DMS153 treated with DMSO at 0.1 percent for 48 hours (cell line): ENCODE measurements at regions not wholly inside any gene's neighbourhood (a gene's known extent, or its start where the extent isn't known, plus 50 kb on each side); places are given as distances from the start of the nearest gene placed in this dataset.

Experiments used
- DNase-seq: peaks from one replicate; lab custom pipeline; 2025; ENCODE audit not compliant: unreplicated experiment; lab: John Stamatoyannopoulos, UW

DNA sequence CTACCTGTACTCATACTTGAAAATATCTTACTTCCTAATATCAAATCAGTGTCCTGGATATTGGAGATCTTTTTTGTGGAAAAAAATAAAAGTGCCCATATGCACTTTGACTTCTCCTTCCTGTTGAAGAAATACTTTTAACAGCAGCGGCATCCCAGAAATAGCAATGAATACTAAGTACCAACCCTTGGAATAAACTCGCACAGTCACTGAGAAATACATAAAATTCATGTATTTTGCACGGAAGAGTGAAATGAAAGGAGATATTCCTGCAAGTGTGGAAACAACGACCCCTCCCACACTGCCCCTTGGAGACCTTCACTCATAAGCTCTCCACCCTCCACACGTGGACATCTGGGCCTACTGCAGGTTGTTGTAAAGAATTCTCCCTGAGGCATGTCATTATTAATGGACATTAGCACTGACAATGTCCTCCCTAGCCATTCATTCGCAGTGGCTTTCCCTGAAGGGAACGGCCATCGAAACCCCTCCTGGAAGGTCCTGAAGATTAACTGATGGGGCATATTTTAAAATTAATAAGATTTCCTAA, 407.6 kb upstream of the PFKP start:
- DNase-seq = no peak

DNA sequence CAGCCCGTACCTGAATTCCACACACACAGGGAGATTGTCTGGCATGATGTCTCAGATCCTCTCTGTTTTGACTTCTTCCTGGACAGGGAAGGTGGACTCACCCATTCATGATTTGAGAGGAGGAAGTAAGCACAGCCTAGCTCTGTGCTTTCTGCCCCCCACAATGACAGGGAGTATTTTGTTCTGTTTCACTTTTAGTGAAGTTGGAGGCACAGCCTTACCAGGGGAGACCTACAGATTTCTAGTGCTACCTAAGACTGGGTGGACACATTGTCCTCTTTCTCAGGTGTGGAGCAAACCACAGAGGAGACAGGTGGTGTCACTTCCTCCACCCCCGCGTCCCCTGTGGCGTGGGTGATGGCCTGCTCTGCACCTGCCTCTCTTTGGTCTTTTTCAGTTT, 408.6 kb upstream of the PFKP start:
- DNase-seq = no peak

DNA sequence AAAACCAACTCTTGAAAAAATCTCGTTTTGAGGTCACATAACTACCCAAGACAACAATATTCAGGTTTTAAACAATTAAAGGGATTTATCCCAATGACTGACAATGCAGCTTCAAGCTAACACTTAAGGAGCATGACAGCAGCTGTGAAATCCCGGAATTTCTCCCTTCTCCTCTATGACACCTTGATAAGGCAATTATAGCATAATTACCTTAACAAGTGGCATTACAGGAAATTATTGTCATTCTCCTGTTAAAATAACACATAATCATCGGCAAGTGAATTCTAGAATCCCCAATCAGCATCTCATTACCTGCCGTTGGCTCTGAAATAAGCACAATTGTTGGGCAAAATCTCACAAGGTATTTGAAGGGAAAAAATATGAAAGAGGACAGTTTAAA, 417.0 kb upstream of the PFKP start:
- DNase-seq = no peak

DNA sequence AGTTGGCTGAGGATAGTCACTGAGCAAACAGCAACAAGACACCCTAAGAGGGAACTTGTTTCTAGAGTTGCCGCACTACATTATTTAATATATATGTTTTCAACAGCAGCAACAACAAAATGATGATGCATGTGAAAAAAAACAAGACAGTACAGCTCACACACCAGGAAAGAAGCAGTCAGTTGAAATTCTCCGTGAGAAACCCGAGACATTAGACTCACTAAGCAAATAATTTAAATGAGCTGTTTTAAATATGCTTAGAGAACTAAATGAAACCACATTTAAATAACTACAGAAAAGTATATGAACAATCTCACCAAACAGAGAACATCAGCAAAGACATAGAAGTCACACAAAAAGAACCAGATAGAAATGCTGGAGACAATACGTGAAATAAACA, 426.3 kb upstream of the PFKP start:
- no peak for DNase-seq

DNA sequence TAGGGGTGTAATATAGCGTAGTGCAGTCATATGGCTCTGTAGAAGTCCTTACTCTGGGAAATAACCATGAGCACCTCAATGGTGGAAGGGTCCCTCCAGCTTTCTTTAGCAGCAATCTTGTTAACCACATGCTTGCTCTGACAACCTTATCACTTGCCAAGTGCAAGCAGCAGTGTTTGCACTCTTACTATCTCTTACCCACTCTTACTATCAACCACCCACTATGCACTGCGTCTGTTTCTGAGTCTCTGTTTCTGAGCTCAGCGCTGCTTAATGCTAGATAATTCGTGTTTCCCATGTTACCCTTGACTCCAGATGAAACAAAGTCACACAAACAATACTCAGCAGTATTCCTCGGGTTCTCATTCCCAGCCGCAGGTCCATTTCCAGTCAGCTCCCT, 433.7 kb upstream of the PFKP start:
- DNase-seq = no peak

DNA sequence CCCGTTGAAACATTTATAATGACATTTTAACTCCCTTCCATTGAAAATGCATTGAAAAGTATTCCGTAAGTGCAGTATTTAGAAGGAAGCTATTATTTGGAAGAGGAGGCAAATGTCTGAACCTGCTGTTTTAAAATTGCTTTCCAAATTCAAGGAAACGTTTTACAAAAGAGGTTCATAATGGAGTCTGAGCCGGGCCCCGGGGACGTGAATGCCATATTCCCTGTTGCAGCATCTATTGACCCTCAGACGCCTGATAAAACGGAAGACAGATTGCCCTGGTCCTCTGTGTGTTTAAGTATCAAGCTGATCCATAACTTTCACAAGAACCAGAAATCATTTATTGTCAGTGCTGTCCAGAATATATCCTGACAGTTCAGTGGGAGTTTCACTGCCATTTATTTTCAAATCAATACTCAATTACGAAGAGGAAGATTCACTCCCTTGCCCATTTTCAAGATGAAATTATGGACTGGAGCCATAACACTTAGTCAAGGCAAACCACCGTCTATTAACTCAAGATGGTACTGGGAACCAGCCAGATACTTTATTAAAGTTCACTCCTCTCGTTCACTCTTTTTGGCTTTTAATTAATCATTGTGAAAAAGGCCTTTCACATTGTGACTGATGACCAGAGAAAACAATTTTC, 435.7 kb upstream of the PFKP start:
- DNase-seq = no peak

DNA sequence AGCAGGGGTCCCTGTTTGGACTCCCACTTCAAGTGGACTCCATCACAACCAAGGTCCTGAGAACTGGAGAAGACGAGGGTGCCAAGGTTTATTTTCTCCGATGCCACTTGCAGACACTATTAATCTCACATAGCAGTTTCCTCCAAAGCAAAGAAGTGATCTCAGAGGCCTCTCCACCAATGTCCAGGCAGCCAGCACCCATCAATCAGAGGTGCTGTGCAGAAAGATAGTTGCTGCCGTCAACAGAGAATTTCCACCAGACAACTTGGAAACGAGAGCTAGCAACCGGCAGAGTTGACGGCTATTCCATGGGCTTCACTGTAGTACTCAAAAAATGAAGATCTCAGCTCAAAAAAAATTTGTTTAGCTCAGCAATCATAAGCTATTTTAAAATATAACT, 438.6 kb upstream of the PFKP start:
- no peak for DNase-seq

DNA sequence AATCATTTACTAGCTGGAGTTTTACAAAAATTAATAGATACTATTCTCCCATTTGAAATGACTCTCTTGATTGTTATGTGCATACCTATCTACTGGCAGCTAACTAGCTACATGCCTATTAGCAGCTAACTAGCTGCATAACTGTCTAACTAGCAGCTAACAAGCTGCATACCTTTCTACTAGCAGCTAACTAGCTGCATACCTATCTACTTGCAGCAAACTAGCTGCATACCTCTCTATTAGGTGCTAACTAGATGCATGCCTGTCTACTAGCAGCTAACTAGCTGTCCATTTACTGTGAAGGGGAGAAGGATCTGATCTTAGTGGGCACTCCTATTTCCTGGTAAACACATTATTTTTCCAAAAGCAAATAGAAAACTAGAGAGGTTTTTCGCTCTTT, 439.4 kb upstream of the PFKP start:
- DNase-seq = no peak

DNA sequence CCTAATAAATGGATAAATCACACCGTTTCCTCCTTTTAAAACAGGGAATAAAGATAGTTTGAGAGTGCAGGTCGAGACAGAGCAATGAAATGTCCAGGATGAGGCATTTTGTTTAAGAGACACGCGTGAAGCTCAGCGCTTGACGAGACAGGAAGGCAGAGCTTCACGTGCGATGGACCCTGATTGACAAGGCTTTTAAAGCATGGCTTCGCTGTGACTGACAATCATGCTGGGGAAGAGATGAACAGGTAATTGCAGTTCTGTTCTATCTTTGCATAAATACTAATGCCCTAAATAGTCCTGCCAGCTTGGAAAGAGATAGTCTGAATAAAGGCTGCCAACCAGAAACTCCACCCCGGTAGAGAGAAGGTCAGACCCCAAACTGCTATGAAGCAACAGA, 442.3 kb upstream of the PFKP start:
- no peak for DNase-seq

DNA sequence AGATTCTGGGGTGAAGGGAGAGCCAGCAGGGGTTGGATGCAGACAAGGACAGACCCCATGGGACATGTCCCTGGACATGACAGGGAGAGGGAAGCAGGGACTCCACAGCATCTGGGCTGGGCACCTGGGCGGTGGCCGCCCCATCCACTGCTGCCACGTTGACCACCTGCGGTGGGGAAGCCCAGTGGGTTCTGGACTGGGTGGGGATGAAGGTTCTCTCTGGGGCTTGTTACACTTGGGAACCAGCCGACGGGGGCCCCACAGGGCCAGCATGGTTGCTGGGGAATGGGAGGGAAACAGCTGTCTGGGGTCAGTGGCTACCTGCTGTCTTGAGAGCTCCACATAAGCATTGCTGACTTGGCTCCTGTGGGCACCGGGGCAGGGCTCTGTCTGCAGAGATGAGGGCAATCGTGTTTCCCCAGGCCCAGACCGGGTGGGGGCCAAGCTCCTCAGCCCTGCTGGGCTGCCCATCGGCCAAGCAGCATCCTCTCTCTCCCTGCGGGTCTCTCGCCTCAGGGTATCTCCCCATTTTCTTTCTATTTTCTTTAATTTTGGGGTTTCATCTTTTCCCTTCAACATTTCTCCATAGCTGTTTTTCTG, 443.6 kb upstream of the PFKP start:
- DNase-seq = no peak

DNA sequence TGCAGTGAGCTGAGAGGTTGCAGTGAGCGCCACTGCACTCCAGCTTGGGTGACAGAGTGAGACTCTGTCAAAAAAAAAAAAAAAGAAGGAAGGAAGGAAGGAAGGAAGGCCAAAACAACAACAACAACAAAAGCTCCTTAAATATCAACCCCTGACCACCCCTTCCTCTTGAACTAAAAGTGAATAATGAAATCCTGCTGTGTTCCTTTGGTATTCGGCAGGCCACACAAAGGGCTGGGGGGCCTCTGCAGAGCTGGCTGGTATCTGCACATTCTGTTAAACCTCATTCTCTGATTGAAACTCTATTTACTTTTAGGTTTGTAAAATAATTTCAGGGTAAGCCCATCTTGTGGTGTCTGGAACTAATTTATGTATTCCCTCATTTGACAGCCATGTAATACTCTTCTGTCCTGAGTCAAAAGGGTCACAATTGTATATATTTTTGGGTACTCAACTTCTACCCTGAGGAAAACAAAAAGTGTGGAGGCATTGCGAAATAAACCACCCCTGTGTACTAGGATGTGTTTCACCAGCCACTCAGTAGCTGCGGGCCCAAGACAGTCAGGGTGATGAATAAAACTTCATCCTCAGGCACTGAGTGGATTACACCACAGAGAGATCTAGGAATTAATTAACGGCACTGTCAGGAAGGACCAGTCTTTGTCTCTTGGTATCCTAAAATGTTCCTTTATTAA, 446.4 kb upstream of the PFKP start:
- no peak for DNase-seq

DNA sequence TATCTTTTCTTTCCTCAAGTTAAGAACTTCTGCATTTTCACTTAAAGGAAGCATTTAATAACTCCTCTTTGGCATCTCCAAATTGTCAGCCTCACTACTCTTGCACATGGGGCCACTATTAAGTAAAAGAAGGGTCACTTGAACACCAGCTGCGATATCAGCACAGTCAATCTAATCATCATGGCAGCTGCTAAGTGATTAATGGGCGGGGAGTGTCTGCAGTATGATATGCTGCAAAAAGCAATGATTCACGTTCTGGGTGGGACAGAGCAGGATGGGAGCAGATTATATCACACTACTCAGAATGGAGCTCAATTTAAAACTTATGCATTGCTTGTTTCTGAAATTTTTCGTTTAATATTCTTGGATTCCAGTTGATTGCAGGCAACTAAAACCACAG, 447.4 kb upstream of the PFKP start:
- DNase-seq = no peak

DNA sequence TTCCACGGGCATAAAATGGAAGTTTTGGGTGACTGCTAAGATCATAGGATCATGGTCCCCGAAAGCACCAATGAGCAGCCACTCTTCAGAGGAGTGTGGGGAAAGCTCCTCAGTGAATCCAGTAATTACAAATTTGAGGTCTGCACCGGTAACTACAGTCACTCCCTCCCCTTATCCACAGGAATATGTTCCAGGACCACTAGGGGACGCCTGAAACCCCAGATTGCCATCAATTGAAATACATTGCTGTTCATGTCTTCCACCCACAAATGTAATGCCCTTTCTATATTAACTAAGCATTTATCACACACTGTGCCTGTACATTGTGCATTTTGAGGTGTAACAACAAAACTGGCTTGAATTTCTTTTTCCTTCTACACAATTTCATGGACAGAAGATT, 447.9 kb upstream of the PFKP start:
- DNase-seq = peak; percentile 43

DNA sequence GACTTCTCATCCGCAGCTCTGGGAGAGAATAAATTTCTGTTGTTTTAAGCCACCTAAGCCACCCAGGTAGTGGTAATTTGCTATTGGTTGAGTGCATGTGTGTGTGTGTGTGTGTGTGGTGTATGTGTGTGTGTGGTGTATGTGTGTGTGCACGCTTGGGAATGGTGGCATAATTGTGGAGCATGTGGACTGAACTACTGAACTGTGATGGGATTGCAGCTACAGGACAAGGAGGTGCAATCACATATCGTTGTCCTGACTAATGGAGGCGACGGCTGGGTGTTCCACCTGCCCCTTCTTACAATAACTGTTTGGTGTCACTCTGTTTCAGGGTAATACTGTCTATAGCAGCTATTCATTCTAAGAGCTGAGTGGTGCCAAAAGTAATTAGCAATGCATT, 448.7 kb upstream of the PFKP start:
- peak; percentile 20 for DNase-seq

DNA sequence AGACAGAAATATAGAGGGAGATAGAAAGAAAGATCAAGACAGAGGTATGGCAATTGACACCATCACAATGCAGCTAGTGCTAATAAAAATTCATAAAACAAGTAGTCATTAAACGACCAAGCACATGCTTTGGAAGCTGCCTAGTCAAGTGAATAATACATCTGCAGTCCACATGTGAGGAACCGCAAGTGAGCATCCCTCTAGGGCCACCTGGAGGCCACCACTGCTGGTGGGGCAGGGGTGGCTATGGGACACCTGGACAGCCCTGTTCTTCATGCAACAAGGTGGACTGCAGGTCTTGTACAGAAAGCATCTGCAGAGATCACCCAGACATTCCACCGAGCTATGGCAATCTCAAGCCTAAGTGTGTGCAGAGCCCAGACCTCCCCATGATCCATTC, 451.1 kb upstream of the PFKP start:
- DNase-seq = no peak

DNA sequence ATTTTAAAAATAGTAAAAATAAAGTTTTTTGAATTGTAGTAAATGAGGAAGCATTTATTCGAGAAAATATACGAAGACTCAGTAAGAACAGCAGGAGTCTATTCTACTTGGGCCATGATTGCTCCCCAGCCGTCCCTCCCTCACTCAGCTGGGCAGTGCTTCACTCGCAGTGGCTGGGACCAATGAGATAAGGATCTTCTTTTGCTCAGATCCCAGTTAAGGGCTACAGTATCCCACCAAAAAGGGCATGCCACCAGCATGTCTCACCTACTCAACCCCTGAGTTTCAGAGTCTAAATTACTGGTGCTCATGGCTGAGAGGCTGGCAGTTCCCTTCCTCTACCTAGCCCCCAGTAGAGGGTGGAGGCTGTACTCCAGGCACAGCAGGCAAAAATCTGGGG, 455.7 kb upstream of the PFKP start:
- no peak for DNase-seq

DNA sequence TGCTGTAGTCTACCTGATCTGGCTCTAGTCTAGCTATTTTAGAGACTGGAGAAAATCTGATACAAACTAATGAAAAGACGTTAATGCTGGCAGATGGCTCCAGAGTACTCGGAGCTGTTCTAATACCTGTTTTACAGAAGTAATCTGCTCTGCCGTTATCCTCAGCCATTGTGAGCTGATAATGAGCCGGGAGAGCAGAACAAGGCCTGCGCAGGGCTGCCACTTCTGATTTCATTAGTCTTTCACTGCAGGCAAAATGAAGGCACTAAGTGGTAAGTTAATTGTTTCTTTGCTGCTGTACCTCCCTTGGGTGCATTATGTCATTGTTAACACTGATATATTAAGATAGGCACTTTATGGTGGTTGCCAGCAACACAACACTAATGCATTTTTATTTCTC, 456.4 kb upstream of the PFKP start:
- no peak for DNase-seq

DNA sequence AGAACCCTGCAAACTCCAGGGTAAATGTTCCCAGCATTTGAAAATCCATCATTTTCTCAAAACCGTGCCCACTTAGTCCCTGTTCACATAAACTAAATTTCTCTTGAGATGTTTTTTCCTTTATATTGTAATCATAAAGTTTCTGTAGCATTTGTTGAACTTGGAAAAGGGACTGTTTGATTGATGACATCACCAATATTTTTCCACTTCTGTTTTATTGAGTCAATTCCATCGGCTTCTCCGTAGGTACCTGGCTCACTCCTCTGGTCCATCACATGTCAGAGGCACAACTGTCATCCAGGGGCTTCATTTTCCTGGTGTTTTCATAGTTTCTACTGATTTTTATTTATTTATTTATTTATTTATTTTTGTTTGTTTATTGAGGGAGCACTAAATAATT, 462.5 kb upstream of the PFKP start:
- no peak for DNase-seq

DNA sequence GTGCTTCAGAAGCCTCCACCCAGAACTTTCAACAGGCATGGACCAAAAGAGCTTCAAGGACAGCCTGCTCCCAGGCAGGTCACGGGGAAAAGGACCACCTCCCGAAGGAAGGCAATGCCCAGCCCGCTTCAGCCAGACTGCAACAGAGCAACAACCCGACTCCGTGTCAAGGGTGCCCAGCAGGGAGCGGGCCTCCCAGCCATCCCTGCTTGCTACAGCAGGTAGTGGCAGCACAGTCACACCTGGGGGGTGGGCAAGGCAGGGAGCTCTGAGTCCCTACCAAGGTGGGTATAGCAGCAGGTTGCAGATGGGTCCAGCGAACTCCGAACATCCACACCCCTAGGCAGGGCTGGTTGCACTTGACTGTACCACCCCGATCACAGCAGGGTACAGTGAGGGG, 467.8 kb upstream of the PFKP start:
- no peak for DNase-seq

DNA sequence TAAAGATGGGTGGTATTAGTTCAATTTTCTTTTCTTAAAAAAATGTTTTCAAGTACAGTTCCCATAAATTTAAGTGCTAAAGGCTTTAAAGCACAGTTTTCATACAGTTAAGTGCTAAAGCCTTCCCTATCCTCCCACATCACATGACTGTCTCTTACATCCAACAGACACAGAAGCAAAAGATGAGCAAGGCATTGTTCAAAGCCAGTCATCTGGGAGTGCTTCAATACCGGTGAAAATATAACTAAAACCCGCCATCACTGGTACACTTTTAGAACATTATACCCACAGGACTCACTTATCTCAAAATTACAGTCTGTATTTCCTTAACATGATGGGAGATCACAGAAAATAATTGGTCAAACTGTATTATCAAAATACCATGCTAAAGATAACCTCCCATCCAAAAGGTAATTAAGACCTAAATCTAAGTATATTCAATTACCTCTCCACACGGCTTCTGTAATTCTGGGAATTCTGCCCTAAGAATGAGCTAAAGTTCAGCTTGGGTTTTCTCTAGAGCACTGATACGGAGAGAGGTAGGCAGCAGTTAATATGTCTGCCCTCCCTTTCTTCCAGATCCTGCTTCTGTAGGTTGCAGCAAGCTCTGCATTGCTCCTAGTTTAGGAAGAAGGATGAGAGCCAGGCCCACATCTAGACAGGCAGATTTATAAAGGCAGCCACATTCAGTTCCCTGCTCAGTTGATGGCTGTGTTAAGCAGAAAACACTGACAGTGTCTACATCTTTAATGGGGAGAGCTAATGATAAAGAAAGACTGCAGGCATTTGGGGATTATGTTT, 474.8 kb upstream of the PFKP start:
- no peak for DNase-seq

DNA sequence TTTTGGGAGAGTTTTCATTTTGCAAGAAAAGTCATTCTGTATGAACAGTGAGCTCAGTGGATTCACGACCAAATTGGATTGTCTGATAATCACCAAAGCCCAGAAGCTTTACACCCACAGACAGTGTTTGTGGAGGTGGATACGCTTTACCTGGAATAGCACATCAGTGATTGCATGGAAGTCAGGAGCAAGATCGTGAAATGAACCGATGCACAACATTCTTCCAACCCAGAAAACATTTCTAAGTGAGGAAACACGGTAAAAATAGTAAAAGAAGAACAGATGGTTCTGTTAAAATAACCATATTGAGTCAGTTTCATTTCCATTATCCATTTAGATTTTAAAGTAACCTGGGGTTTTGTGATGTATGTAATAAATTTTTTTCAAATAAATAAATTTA, 478.2 kb upstream of the PFKP start:
- DNase-seq = no peak

DNA sequence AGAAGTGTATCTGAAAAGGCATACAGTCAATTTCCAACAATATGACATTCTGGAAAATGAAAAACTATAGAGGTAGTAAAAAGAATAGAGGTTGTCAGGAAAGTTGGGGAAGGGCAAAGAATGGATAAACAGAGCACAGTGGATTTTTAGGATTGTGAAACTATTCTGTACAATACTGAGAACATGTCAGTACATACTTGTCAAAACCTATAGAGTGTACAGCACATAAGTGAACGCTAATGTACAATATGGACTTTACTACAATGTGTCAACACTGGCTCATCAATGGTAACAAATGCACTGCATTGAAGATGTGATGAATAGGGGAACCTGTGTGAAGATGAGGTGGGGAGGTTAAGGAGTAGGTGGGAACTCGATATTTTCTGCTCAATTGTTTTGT, 483.0 kb upstream of the PFKP start:
- no peak for DNase-seq
